WTC11 (cell line): ENCODE measurements at regions not wholly inside any gene's neighbourhood (a gene's known extent, or its start where the extent isn't known, plus 50 kb on each side); places are given as distances from the start of the nearest gene placed in this dataset.

ENCODE experiments used
- ATAC-seq: fragments of 200-7000 bp; cut with Tn5 transposase; 2 replicates; pipeline ENCODE4 v1.10.0; 2021; ENCODE audit warnings: mild to moderate bottlenecking, moderate library complexity
- CTCF ChIA-PET: fragments of 300-600 bp; sonication (Branson Sonifier 250); formaldehyde crosslinking; loops from one replicate; lab custom pipeline; 2021; ENCODE audit warnings: antibody characterized with exemption; lab: Charles Lee
- POLR2A ChIA-PET: fragments of 350-600 bp; sonication (Branson Sonifier 250); formaldehyde crosslinking; loops from one replicate; lab custom pipeline; 2021; ENCODE audit warnings: antibody characterized with exemption; lab: Charles Lee
- DNase-seq: peaks from one replicate; pipeline ENCODE4 v3.0.0; 2021; ENCODE audit warnings: low spot score
- H3K27ac Mint-ChIP-seq: 2 replicates; pipeline ENCODE4 v1.8.0; 2021; ENCODE audit warnings: mixed read lengths
- H3K27me3 Mint-ChIP-seq: 2 replicates; pipeline ENCODE4 v1.8.0; 2021; ENCODE audit warnings: low read depth, mild to moderate bottlenecking, moderate library complexity, mixed read lengths
- H3K36me3 Mint-ChIP-seq: 2 replicates; pipeline ENCODE4 v1.8.0; 2021; ENCODE audit warnings: mixed read lengths
- H3K4me1 Mint-ChIP-seq: 2 replicates; pipeline ENCODE4 v1.8.0; 2022; ENCODE audit warnings: mixed read lengths
- H3K4me3 Mint-ChIP-seq: 2 replicates; pipeline ENCODE4 v1.8.0; 2021; ENCODE audit warnings: mild to moderate bottlenecking, moderate library complexity, mixed read lengths
- H3K9me3 Mint-ChIP-seq: 2 replicates; pipeline ENCODE4 v1.8.0; 2021; ENCODE audit warnings: mixed read lengths
- ATF3 ChIP-seq: sonication (generic); formaldehyde crosslinking; conservative IDR thresholded peaks from 2 replicates; pipeline ENCODE4 v1.8.1; 2022; ENCODE audit warnings: mild to moderate bottlenecking, missing genetic modification reagents
- CDX4 ChIP-seq: fragments of 250-450 bp; sonication (Bioruptor Pico); IDR thresholded peaks from 2 replicates; pipeline ENCODE4 v1.9.0; 2021; ENCODE audit warnings: moderate library complexity, mild to moderate bottlenecking, inconsistent platforms, borderline replicate concordance
- CREB1 ChIP-seq: sonication (generic); formaldehyde crosslinking; IDR thresholded peaks from 2 replicates; pipeline ENCODE4 v1.8.0; 2023; ENCODE audit warnings: mild to moderate bottlenecking, missing genetic modification reagents
- CTCF ChIP-seq: fragments of 200-600 bp; IDR thresholded peaks from 2 replicates; pipeline ENCODE4 v1.8.0; 2022; ENCODE audit warnings: antibody characterized with exemption
- E2F1 ChIP-seq: sonication (generic); formaldehyde crosslinking; IDR thresholded peaks from 2 replicates; pipeline ENCODE4 v1.8.0; 2022; ENCODE audit warnings: mild to moderate bottlenecking, missing genetic modification reagents
- ERG ChIP-seq: fragments of 250-450 bp; sonication (Bioruptor Pico); IDR thresholded peaks from 2 replicates; pipeline ENCODE4 v1.8.0; 2021; ENCODE audit warnings: mild to moderate bottlenecking
- HMGA2 ChIP-seq: fragments of 250-450 bp; sonication (Bioruptor Pico); IDR thresholded peaks from 2 replicates; pipeline ENCODE4 v1.4.0; 2021; ENCODE audit warnings: mild to moderate bottlenecking, moderate library complexity
- KAT7 ChIP-seq: sonication (generic); formaldehyde crosslinking; IDR thresholded peaks from 2 replicates; pipeline ENCODE4 v1.8.1; 2023; ENCODE audit warnings: missing genetic modification reagents, mild to moderate bottlenecking, borderline replicate concordance
- MAX ChIP-seq: sonication (generic); formaldehyde crosslinking; IDR thresholded peaks from 2 replicates; pipeline ENCODE4 v1.8.0; 2022; ENCODE audit warnings: mild to moderate bottlenecking, missing genetic modification reagents
- MXD4 ChIP-seq: fragments of 250-450 bp; sonication (Bioruptor Pico); IDR thresholded peaks from 2 replicates; pipeline ENCODE4 v1.8.0; 2021; ENCODE audit warnings: mild to moderate bottlenecking, moderate library complexity, borderline replicate concordance
- MYBL2 ChIP-seq: sonication (generic); formaldehyde crosslinking; IDR thresholded peaks from 2 replicates; pipeline ENCODE4 v1.8.1; 2023; ENCODE audit warnings: mild to moderate bottlenecking, moderate library complexity, missing genetic modification reagents
- NFATC4 ChIP-seq: fragments of 250-450 bp; sonication (Bioruptor Pico); IDR thresholded peaks from 2 replicates; pipeline ENCODE4 v1.9.0; 2021; ENCODE audit warnings: mild to moderate bottlenecking
- NFYB ChIP-seq: sonication (generic); formaldehyde crosslinking; conservative IDR thresholded peaks from 2 replicates; pipeline ENCODE4 v1.8.0; 2022; ENCODE audit warnings: low read depth, missing genetic modification reagents
- NR1H2 ChIP-seq: sonication (generic); formaldehyde crosslinking; IDR thresholded peaks from 2 replicates; pipeline ENCODE4 v1.9.0; 2021; ENCODE audit warnings: mild to moderate bottlenecking, moderate library complexity, missing genetic modification reagents
- PRRX2 ChIP-seq: fragments of 250-450 bp; sonication (Bioruptor Pico); IDR thresholded peaks from 2 replicates; pipeline ENCODE4 v1.8.0; 2021; ENCODE audit warnings: mild to moderate bottlenecking
- RELA ChIP-seq: sonication (generic); formaldehyde crosslinking; IDR thresholded peaks from 2 replicates; pipeline ENCODE4 v1.8.1; 2022; ENCODE audit warnings: missing genetic modification reagents, mild to moderate bottlenecking, borderline replicate concordance
- RORB ChIP-seq: fragments of 250-450 bp; sonication (Bioruptor Pico); IDR thresholded peaks from 2 replicates; pipeline ENCODE4 v1.9.0; 2021; ENCODE audit warnings: mild to moderate bottlenecking
- SMAD3 ChIP-seq: sonication (generic); formaldehyde crosslinking; IDR thresholded peaks from 2 replicates; pipeline ENCODE4 v1.8.0; 2022; ENCODE audit warnings: missing genetic modification reagents, mild to moderate bottlenecking, borderline replicate concordance
- SOX15 ChIP-seq: fragments of 250-450 bp; sonication (Bioruptor Pico); IDR thresholded peaks from 2 replicates; pipeline ENCODE4 v1.9.0; 2021; ENCODE audit warnings: mild to moderate bottlenecking
- TCF7 ChIP-seq: sonication (generic); formaldehyde crosslinking; IDR thresholded peaks from 2 replicates; pipeline ENCODE4 v1.8.0; 2022; ENCODE audit warnings: mild to moderate bottlenecking, low read depth, missing genetic modification reagents, moderate library complexity
- ZMAT4 ChIP-seq: fragments of 250-450 bp; sonication (Bioruptor Pico); IDR thresholded peaks from 2 replicates; pipeline ENCODE4 v1.9.0; 2021; ENCODE audit warnings: mild to moderate bottlenecking
- ZNF281 ChIP-seq: sonication (generic); formaldehyde crosslinking; IDR thresholded peaks from 2 replicates; pipeline ENCODE4 v1.8.0; 2023; ENCODE audit warnings: mild to moderate bottlenecking, missing genetic modification reagents
- ZNF416 ChIP-seq: fragments of 250-450 bp; sonication (Bioruptor Pico); IDR thresholded peaks from 2 replicates; pipeline ENCODE4 v1.9.0; 2021; ENCODE audit warnings: mild to moderate bottlenecking, inconsistent platforms

- ChIA-PET CTCF (no interaction called here), POLR2A (no interaction called here)
- DNase-seq (no peak), ATAC-seq (no peak)
- TF ChIP-seq NFATC4 (CRISPR knock-in tag): no peak
- no peak for TF ChIP-seq TCF7 (CRISPR knock-in tag)
- Mint-ChIP-seq H3K9me3 (no peaks in the 10 kb centered on the region), H3K4me1 (no peaks in the 10 kb centered on the region), H3K27me3 (no peaks in the 10 kb centered on the region), H3K36me3 (no peaks in the 10 kb centered on the region), H3K27ac (no peak overlapping the region), H3K4me3 (no peak overlapping the region)
Observed at GRCh38 chr11:24400059-24400665, 96.7 kb upstream of the LUZP2 start.

- Mint-ChIP-seq H3K27ac (no peak overlapping the region), H3K27me3 (no peaks in the 10 kb centered on the region), H3K4me3 (no peak overlapping the region), H3K9me3 (no peaks in the 10 kb centered on the region), H3K4me1 (peaks cover 8% of the 10 kb centered on the region), H3K36me3 (no peaks in the 10 kb centered on the region)
- POLR2A ChIA-PET: no interaction called here
- ATAC-seq (peak; percentile 77), DNase-seq (no peak)
- TF ChIP-seq CREB1 (CRISPR knock-in tag) (no peak), ERG (CRISPR knock-in tag) (no peak), ATF3 (CRISPR knock-in tag) (no peak), MAX (CRISPR knock-in tag) (no peak), MYBL2 (no peak), HMGA2 (CRISPR knock-in tag) (no peak), SMAD3 (no peak)
- CTCF ChIA-PET: no interaction called here
Observed at GRCh38 chr11:24406389-24406788, 90.5 kb upstream of the LUZP2 start.

- H3K36me3 Mint-ChIP-seq: no peaks in the 10 kb centered on the region
- ChIA-PET CTCF (no interaction called here), POLR2A (no interaction called here)
- H3K27me3 Mint-ChIP-seq: no peaks in the 10 kb centered on the region
- no peaks in the 10 kb centered on the region for H3K9me3 Mint-ChIP-seq
- no peak for ATAC-seq
- no peak for TF ChIP-seq CDX4 (CRISPR knock-in tag)
- no peak for DNase-seq
- H3K4me3 Mint-ChIP-seq: no peak overlapping the region
- H3K27ac Mint-ChIP-seq: no peak overlapping the region
- H3K4me1 Mint-ChIP-seq: peaks cover 8% of the 10 kb centered on the region
Observed at GRCh38 chr11:24406980-24407379, 89.9 kb upstream of the LUZP2 start.

- no peak overlapping the region for H3K27ac Mint-ChIP-seq
- CTCF ChIA-PET: no interaction called here
- no peak for TF ChIP-seq ZNF281 (CRISPR knock-in tag)
- no peak for TF ChIP-seq NFYB (CRISPR knock-in tag)
- no peak for TF ChIP-seq NR1H2
- TF ChIP-seq E2F1 (CRISPR knock-in tag): no peak
- TF ChIP-seq KAT7 (CRISPR knock-in tag): no peak
- TF ChIP-seq RORB (CRISPR knock-in tag): no peak
- no peak for TF ChIP-seq CTCF
- no peak for TF ChIP-seq PRRX2 (CRISPR knock-in tag)
- no peak for TF ChIP-seq ZNF416
- no peak for TF ChIP-seq SOX15 (CRISPR knock-in tag)
- no peak for TF ChIP-seq RELA (CRISPR knock-in tag)
- no peak for TF ChIP-seq HMGA2 (CRISPR knock-in tag)
- TF ChIP-seq MXD4 (CRISPR knock-in tag): no peak
- no peak for TF ChIP-seq ZMAT4 (CRISPR knock-in tag)
Observed at GRCh38 chr11:24407733-24408132, 89.1 kb upstream of the LUZP2 start.

More at GRCh38 chr11:24407733-24408132, 89.1 kb upstream of the LUZP2 start:
- Mint-ChIP-seq H3K4me1 (peaks cover 8% of the 10 kb centered on the region), H3K9me3 (no peaks in the 10 kb centered on the region), H3K4me3 (no peak overlapping the region), H3K27me3 (no peaks in the 10 kb centered on the region), H3K36me3 (no peaks in the 10 kb centered on the region)
- no peak for DNase-seq
- no peak for ATAC-seq
- POLR2A ChIA-PET: no interaction called here
